ENCODE measurements at regions not wholly inside any gene's neighbourhood (a gene's known extent, or its start where the extent isn't known, plus 50 kb on each side); places are given as distances from the start of the nearest gene placed in this dataset.

- no peak for TF ChIP-seq CTCF (IDR thresholded peaks at IDR 0.05; ENCODE audit: insufficient read depth, low read length, missing control alignments)
- POLR2A ChIA-PET, result no interaction called here
- CTCF ChIA-PET, result no interaction called here
- no peak for DNase-seq (ENCODE audit: low read depth, low spot score)
- no peak overlapping the region for H3K4me3 ChIP-seq (ENCODE audit: low read depth, low read length)
Measured at GRCh38 chr1:55536545-55536865, 321.3 kb upstream of the USP24 start.

- CTCF ChIA-PET, result no interaction called here
- POLR2A ChIA-PET, result no interaction called here
Measured at GRCh38 chr1:55535724-55536544, 320.8 kb upstream of the USP24 start.

GRCh38 chr1:55534565-55535121 lies 319.5 kb upstream of the USP24 start:
- POLR2A ChIA-PET, result no interaction called here

More at GRCh38 chr1:55535724-55536544, 320.8 kb upstream of the USP24 start:
- H3K4me3 ChIP-seq (ENCODE audit: low read depth, low read length), result no peak overlapping the region
- no peak for DNase-seq (ENCODE audit: low read depth, low spot score)
- TF ChIP-seq CTCF (IDR thresholded peaks at IDR 0.05; ENCODE audit: insufficient read depth, low read length, missing control alignments), result no peak

GRCh38 chr1:55531644-55532043 lies 316.5 kb upstream of the USP24 start:
- no peak for TF ChIP-seq CTCF (IDR thresholded peaks at IDR 0.05; ENCODE audit: insufficient read depth, low read length, missing control alignments)
- H3K4me3 ChIP-seq (ENCODE audit: low read depth, low read length), result no peak overlapping the region
- POLR2A ChIA-PET, result no interaction called here
- CTCF ChIA-PET, result no interaction called here
- no peak for DNase-seq (ENCODE audit: low read depth, low spot score)

More at GRCh38 chr1:55534565-55535121, 319.5 kb upstream of the USP24 start:
- DNase-seq (ENCODE audit: low read depth, low spot score), result no peak
- CTCF ChIA-PET, result no interaction called here
- TF ChIP-seq CTCF (IDR thresholded peaks at IDR 0.05; ENCODE audit: insufficient read depth, low read length, missing control alignments), result no peak
- no peak overlapping the region for H3K4me3 ChIP-seq (ENCODE audit: low read depth, low read length)

- no peak for DNase-seq (ENCODE audit: low read depth, low spot score)
- no peak for TF ChIP-seq CTCF (IDR thresholded peaks at IDR 0.05; ENCODE audit: insufficient read depth, low read length, missing control alignments)
- no peak overlapping the region for H3K4me3 ChIP-seq (ENCODE audit: low read depth, low read length)
- ChIA-PET POLR2A (no interaction called here), CTCF (interaction anchor here (1.0 kb wide), 1 partner anchor 13 kb away, joined by 3 read pairs; no protein-coding TSS in a partner anchor)
Measured at GRCh38 chr1:55530749-55531478, 315.8 kb upstream of the USP24 start.

- POLR2A ChIA-PET, result no interaction called here
- CTCF ChIA-PET, result interaction anchor here (1.3 kb wide), 1 partner anchor 154 kb away, joined by 4 read pairs; no protein-coding TSS in a partner anchor
- no peak for DNase-seq (ENCODE audit: low read depth, low spot score)
- no peak for TF ChIP-seq CTCF (IDR thresholded peaks at IDR 0.05; ENCODE audit: insufficient read depth, low read length, missing control alignments)
- H3K4me3 ChIP-seq (ENCODE audit: low read depth, low read length), result no peak overlapping the region
Measured at GRCh38 chr1:55529017-55529416, 313.9 kb upstream of the USP24 start.

Data from AG04449 (cell line).